SK-N-SH treated with all-trans-retinoic acid at 6 μM for 48 hours (cell line): ENCODE measurements at regions not wholly inside any gene's neighbourhood (a gene's known extent, or its start where the extent isn't known, plus 50 kb on each side); places are given as distances from the start of the nearest gene placed in this dataset.

ENCODE experiments used
- ARNTL ChIP-seq: fragments of 450-650 bp; formaldehyde crosslinking; IDR thresholded peaks from 2 replicates; pipeline ENCODE4 v1.5.0; 2020; ENCODE audit warnings: low read depth, mild to moderate bottlenecking, moderate library complexity, borderline replicate concordance
- CSDC2 ChIP-seq: fragments of 250-450 bp; sonication (Bioruptor Pico); IDR thresholded peaks from 2 replicates; pipeline ENCODE4 v1.5.0; 2020; ENCODE audit warnings: mild to moderate bottlenecking, moderate library complexity
- GLIS3 ChIP-seq: fragments of 250-450 bp; sonication (Bioruptor Pico); IDR thresholded peaks from 2 replicates; pipeline ENCODE4 v1.5.0; 2020; ENCODE audit warnings: mild to moderate bottlenecking, moderate library complexity
- ISL1 ChIP-seq: fragments of 250-450 bp; sonication (Bioruptor Pico); IDR thresholded peaks from 2 replicates; pipeline ENCODE4 v2.1.2; 2022; ENCODE audit warnings: mild to moderate bottlenecking, moderate library complexity
- OSR1 ChIP-seq: fragments of 250-450 bp; sonication (Bioruptor Pico); IDR thresholded peaks from 2 replicates; pipeline ENCODE4 v1.8.0; 2022; ENCODE audit warnings: moderate library complexity, mild to moderate bottlenecking, inconsistent platforms
- PATZ1 ChIP-seq: fragments of 250-450 bp; sonication (Bioruptor Pico); IDR thresholded peaks from 2 replicates; pipeline ENCODE4 v1.8.0; 2020; ENCODE audit warnings: mild to moderate bottlenecking, moderate library complexity, borderline replicate concordance
- POU6F1 ChIP-seq: fragments of 250-450 bp; sonication (Bioruptor Pico); IDR thresholded peaks from 2 replicates; pipeline ENCODE4 v1.8.0; 2021; ENCODE audit warnings: low read depth, mild to moderate bottlenecking, moderate library complexity, borderline replicate concordance
- RARB ChIP-seq: fragments of 250-450 bp; sonication (Bioruptor Pico); IDR thresholded peaks from 2 replicates; pipeline ENCODE4 v1.8.0; 2021; ENCODE audit warnings: mild to moderate bottlenecking, moderate library complexity
- TCF4 ChIP-seq: fragments of 250-450 bp; sonication (Bioruptor Pico); IDR thresholded peaks from 2 replicates; pipeline ENCODE4 v1.8.0; 2021; ENCODE audit warnings: mild to moderate bottlenecking, moderate library complexity, borderline replicate concordance
- TOX ChIP-seq: fragments of 250-450 bp; sonication (Bioruptor Pico); IDR thresholded peaks from 2 replicates; pipeline ENCODE4 v1.8.0; 2021; ENCODE audit warnings: mild to moderate bottlenecking, moderate library complexity, borderline replicate concordance
- TSHZ2 ChIP-seq: fragments of 250-450 bp; sonication (Bioruptor Pico); IDR thresholded peaks from 2 replicates; pipeline ENCODE4 v1.5.0; 2020; ENCODE audit warnings: mild to moderate bottlenecking, moderate library complexity
- ZFP30 ChIP-seq: fragments of 450-650 bp; formaldehyde crosslinking; IDR thresholded peaks from 2 replicates; pipeline ENCODE4 v1.5.0; 2022; ENCODE audit warnings: mild to moderate bottlenecking, moderate library complexity
- ZNF70 ChIP-seq: fragments of 450-650 bp; formaldehyde crosslinking; IDR thresholded peaks from 2 replicates; pipeline ENCODE4 v1.5.0; 2020; ENCODE audit warnings: mild to moderate bottlenecking, moderate library complexity
- TF ChIP-seq, protein P1 (sequence below): fragments of 250-450 bp; sonication (Bioruptor Pico); IDR thresholded peaks from 2 replicates; pipeline ENCODE4 v1.5.1; 2020; ENCODE audit warnings: low read depth, mild to moderate bottlenecking, moderate library complexity

- TF ChIP-seq TOX (CRISPR knock-in tag) (no peak), ZFP30 (CRISPR knock-in tag) (no peak), ZNF70 (CRISPR knock-in tag) (no peak), ARNTL (CRISPR knock-in tag) (no peak), GLIS3 (CRISPR knock-in tag) (no peak), RARB (CRISPR knock-in tag) (no peak), TSHZ2 (no peak), PATZ1 (CRISPR knock-in tag) (no peak), CSDC2 (no peak), OSR1 (no peak), TCF4 (CRISPR knock-in tag) (no peak), ISL1 (no peak), POU6F1 (CRISPR knock-in tag) (no peak)
- TF ChIP-seq, protein P1, sequence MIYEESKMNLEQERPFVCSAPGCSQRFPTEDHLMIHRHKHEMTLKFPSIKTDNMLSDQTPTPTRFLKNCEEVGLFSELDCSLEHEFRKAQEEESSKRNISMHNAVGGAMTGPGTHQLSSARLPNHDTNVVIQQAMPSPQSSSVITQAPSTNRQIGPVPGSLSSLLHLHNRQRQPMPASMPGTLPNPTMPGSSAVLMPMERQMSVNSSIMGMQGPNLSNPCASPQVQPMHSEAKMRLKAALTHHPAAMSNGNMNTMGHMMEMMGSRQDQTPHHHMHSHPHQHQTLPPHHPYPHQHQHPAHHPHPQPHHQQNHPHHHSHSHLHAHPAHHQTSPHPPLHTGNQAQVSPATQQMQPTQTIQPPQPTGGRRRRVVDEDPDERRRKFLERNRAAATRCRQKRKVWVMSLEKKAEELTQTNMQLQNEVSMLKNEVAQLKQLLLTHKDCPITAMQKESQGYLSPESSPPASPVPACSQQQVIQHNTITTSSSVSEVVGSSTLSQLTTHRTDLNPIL (CRISPR knock-in tag), result no peak
These were observed 63.5 kb upstream of the GOLGA8A start for GRCh38 chr15:34501131-34501530.
